H1 (cell line): ENCODE measurements at regions not wholly inside any gene's neighbourhood (a gene's known extent, or its start where the extent isn't known, plus 50 kb on each side); places are given as distances from the start of the nearest gene placed in this dataset.

ENCODE experiments used
- CBX5 ChIP-seq: fragments of 300-800, 300-1000 bp; sonication (generic); IDR thresholded peaks from 2 replicates; pipeline ENCODE4 v1.7.1; 2016; ENCODE audit warnings: antibody characterized with exemption, low read length, low read depth
- FOSL1 ChIP-seq: IDR thresholded peaks from 2 replicates; pipeline ENCODE4 v1.6.1; 2011; ENCODE audit warnings: mild to moderate bottlenecking, low read depth, low read length, moderate library complexity; ENCODE audit not compliant: insufficient read depth
- KDM4A ChIP-seq: IDR thresholded peaks from one replicate; pipeline ENCODE4 v1.7.1; 2012; ENCODE audit warnings: low read depth, mild to moderate bottlenecking, moderate library complexity, low read length, inconsistent platforms; ENCODE audit not compliant: severe bottlenecking
- NRF1 ChIP-seq: IDR thresholded peaks from 2 replicates; pipeline ENCODE4 v1.6.1; 2011; ENCODE audit warnings: mild to moderate bottlenecking, low read depth, low read length, improper control_type of control experiment
- PHF8 ChIP-seq: fragments of 200-600 bp; sonication (generic); conservative IDR thresholded peaks from 2 replicates; pipeline ENCODE4 v1.7.1; 2012; ENCODE audit warnings: low read depth, mild to moderate bottlenecking, inconsistent platforms, low read length, moderate library complexity
- RBBP5 ChIP-seq: IDR thresholded peaks from 2 replicates; pipeline ENCODE4 v1.7.1; 2012; ENCODE audit warnings: low read depth, mild to moderate bottlenecking, inconsistent platforms, low read length, moderate library complexity, borderline replicate concordance
- SIRT6 ChIP-seq: IDR thresholded peaks from one replicate; pipeline ENCODE4 v1.7.1; 2012; ENCODE audit warnings: low read length, inconsistent platforms
- TAF1 ChIP-seq: IDR thresholded peaks from 2 replicates; pipeline ENCODE4 v1.6.1; 2011; ENCODE audit warnings: mild to moderate bottlenecking, low read depth, low read length
- TBP ChIP-seq: IDR thresholded peaks from 2 replicates; pipeline ENCODE4 v1.6.1; 2011; ENCODE audit warnings: low read depth, low read length, improper control_type of control experiment
- YY1 ChIP-seq: IDR thresholded peaks from 2 replicates; pipeline ENCODE4 v1.6.1; 2011; ENCODE audit warnings: low read depth, mild to moderate bottlenecking, low read length
- TF ChIP-seq, protein P1 (sequence below): fragments of 300-600 bp; sonication (generic); IDR thresholded peaks from 2 replicates; pipeline ENCODE4 v1.7.1; 2012; ENCODE audit warnings: low read length, moderate library complexity, mild to moderate bottlenecking, inconsistent platforms; ENCODE audit not compliant: insufficient replicate concordance

DNA sequence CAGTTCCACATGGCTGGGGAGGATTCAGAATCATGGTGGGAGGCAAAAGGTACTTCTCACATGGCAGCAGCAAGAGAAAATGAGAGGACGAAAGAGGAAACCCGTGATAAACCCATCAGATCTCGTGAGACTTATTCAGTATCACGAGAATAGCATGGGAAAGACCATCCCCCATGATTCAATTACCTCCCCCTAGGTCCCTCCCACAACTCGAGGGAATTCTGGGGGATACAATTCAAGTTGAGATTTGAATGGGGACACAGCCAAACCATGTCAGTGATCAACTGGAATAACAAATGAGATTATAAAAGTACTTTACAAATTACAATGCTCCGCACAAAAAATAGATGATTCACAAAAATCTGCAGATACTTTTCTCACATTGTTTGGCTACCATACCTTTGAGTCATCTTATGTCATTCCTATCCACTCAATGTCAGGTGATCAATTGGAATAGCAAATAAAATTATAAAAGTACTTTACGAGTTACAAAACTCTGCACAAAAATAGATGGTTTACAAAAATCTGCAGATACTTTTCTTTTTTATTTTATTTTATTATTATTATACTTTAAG, 338.9 kb downstream of the C12orf50 start (continued):
- TF ChIP-seq, protein P1, sequence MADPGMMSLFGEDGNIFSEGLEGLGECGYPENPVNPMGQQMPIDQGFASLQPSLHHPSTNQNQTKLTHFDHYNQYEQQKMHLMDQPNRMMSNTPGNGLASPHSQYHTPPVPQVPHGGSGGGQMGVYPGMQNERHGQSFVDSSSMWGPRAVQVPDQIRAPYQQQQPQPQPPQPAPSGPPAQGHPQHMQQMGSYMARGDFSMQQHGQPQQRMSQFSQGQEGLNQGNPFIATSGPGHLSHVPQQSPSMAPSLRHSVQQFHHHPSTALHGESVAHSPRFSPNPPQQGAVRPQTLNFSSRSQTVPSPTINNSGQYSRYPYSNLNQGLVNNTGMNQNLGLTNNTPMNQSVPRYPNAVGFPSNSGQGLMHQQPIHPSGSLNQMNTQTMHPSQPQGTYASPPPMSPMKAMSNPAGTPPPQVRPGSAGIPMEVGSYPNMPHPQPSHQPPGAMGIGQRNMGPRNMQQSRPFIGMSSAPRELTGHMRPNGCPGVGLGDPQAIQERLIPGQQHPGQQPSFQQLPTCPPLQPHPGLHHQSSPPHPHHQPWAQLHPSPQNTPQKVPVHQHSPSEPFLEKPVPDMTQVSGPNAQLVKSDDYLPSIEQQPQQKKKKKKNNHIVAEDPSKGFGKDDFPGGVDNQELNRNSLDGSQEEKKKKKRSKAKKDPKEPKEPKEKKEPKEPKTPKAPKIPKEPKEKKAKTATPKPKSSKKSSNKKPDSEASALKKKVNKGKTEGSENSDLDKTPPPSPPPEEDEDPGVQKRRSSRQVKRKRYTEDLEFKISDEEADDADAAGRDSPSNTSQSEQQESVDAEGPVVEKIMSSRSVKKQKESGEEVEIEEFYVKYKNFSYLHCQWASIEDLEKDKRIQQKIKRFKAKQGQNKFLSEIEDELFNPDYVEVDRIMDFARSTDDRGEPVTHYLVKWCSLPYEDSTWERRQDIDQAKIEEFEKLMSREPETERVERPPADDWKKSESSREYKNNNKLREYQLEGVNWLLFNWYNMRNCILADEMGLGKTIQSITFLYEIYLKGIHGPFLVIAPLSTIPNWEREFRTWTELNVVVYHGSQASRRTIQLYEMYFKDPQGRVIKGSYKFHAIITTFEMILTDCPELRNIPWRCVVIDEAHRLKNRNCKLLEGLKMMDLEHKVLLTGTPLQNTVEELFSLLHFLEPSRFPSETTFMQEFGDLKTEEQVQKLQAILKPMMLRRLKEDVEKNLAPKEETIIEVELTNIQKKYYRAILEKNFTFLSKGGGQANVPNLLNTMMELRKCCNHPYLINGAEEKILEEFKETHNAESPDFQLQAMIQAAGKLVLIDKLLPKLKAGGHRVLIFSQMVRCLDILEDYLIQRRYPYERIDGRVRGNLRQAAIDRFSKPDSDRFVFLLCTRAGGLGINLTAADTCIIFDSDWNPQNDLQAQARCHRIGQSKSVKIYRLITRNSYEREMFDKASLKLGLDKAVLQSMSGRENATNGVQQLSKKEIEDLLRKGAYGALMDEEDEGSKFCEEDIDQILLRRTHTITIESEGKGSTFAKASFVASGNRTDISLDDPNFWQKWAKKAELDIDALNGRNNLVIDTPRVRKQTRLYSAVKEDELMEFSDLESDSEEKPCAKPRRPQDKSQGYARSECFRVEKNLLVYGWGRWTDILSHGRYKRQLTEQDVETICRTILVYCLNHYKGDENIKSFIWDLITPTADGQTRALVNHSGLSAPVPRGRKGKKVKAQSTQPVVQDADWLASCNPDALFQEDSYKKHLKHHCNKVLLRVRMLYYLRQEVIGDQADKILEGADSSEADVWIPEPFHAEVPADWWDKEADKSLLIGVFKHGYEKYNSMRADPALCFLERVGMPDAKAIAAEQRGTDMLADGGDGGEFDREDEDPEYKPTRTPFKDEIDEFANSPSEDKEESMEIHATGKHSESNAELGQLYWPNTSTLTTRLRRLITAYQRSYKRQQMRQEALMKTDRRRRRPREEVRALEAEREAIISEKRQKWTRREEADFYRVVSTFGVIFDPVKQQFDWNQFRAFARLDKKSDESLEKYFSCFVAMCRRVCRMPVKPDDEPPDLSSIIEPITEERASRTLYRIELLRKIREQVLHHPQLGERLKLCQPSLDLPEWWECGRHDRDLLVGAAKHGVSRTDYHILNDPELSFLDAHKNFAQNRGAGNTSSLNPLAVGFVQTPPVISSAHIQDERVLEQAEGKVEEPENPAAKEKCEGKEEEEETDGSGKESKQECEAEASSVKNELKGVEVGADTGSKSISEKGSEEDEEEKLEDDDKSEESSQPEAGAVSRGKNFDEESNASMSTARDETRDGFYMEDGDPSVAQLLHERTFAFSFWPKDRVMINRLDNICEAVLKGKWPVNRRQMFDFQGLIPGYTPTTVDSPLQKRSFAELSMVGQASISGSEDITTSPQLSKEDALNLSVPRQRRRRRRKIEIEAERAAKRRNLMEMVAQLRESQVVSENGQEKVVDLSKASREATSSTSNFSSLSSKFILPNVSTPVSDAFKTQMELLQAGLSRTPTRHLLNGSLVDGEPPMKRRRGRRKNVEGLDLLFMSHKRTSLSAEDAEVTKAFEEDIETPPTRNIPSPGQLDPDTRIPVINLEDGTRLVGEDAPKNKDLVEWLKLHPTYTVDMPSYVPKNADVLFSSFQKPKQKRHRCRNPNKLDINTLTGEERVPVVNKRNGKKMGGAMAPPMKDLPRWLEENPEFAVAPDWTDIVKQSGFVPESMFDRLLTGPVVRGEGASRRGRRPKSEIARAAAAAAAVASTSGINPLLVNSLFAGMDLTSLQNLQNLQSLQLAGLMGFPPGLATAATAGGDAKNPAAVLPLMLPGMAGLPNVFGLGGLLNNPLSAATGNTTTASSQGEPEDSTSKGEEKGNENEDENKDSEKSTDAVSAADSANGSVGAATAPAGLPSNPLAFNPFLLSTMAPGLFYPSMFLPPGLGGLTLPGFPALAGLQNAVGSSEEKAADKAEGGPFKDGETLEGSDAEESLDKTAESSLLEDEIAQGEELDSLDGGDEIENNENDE = no peak
- TF ChIP-seq TBP (no peak), CBX5 (no peak), RBBP5 (no peak), SIRT6 (no peak), PHF8 (no peak), YY1 (no peak), TAF1 (no peak), FOSL1 (no peak), KDM4A (no peak), NRF1 (no peak)
